ENCODE measurements at regions not wholly inside any gene's neighbourhood (a gene's known extent, or its start where the extent isn't known, plus 50 kb on each side); places are given as distances from the start of the nearest gene placed in this dataset.
"Not testable (repeated sequence)": the region's sequence is repeated elsewhere in the genome, so short reads cannot be mapped to it uniquely, and the experiment has no call there.

DNA sequence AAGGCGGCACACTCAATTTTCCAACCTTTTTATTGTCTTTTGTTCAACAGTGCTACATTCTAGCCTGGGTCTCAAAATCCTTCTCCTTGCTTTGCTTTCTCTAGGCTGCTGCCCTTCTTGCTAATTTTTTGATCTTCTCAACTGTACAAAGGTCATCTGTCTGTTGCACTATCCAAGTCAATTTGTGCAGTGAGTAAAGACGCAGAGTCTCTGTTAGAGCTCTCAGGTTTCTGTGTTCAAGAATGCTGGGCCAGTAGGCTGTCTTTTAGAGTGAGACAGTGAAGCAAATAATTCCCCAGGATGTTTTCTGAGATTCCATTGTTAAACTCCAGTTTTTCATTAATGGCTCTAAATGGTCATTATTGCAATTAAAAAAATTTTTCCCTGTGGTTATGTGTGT lies 255.7 kb upstream of the ACTBL2 start:
- no peak for DNase-seq (ENCODE audit: low read depth in 4 of 4, low spot score in 3 of 4)

GRCh38 chr5:57736716-57737115 lies 254.1 kb upstream of the ACTBL2 start:
- DNase-seq (ENCODE audit: low read depth in 4 of 4, low spot score in 3 of 4) = no peak

DNA sequence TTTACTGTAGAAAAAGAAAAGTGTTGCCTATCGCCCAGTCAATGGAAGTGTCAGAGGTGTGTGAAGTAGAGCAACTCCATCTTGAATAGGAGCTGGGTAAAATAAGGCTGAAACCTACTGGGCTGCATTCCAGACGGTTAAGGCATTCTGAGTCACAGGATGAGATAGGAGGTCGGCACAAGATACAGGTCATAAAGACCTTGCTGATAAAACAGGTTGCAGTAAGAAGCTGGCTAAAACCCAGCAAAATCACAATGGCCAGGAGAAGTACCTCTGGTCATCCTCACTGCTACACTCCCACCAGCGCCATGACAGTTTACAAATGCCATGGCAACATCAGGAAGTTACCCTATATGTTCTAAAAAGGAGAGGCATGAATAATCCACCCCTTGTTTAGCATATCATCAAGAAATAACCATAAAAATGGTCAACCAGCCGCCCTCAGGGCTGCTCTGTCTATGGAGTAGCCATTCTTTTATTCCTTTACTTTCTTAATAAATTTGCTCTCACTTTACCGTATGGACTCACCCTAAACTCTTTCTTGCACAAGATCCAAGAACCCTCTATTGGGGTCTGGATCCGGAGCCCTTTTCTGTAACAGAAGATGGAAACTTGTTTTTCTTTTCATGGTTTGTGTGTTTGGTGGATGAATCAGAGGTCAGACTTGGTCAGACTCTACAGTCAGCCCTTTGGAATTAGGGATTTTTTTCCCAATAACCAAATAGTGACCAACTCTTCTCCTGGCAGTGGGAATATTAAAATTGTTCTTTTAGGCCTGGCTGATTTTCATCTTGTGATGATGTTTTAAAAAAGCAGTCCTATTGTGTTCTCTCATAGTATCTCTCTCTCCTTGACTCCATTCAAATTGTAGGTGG lies 252.9 kb upstream of the ACTBL2 start:
- DNase-seq (ENCODE audit: low read depth in 4 of 4, low spot score in 3 of 4) = not testable (repeated sequence)

DNA sequence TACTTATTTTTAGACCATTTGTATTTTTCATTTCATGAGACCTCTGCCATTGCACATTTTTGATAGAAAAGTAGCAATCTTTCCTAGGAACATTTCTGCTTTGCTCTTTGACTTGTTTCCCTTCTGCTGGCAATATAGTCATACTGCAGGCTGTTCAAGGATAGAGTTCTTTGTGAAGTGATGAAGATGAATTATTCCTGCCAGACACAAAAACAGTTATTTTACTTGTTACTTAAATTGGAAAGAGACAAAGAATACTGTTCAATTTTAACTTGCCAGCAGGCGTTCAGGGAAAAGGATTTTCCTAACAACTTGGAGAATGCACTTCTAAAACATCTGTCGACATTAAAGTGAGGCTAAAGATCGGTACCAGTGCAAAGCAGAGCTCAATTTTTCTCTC lies 251.7 kb upstream of the ACTBL2 start:
- no peak for DNase-seq (ENCODE audit: low read depth in 4 of 4, low spot score in 3 of 4)

- DNase-seq (ENCODE audit: low read depth in 4 of 4, low spot score in 3 of 4) = no peak
These were observed 245.0 kb upstream of the ACTBL2 start for GRCh38 chr5:57727591-57727990.

GRCh38 chr5:57725658-57726504 lies 243.3 kb upstream of the ACTBL2 start:
- DNase-seq (ENCODE audit: low read depth in 4 of 4, low spot score in 3 of 4) = no peak

DNA sequence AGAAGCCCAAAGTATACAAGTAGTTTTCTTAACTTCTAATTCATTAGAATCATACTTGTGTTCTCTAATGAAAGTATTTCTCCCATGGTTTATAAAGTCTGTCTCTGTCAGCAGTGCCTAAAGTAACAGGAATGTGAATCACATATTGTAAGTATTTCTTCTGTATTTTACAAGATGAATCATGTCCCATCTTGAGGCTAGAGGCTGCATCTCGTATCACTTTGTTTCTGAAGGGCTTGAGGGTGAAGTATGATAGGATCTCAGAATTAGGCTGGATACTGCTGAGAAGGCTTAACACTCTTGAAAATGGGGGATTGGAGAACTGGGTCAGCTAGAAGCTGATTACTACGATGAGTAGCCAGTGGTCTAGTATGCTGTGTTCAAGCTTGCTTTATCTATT lies 242.2 kb upstream of the ACTBL2 start:
- DNase-seq (ENCODE audit: low read depth in 4 of 4, low spot score in 3 of 4) = no peak

DNA sequence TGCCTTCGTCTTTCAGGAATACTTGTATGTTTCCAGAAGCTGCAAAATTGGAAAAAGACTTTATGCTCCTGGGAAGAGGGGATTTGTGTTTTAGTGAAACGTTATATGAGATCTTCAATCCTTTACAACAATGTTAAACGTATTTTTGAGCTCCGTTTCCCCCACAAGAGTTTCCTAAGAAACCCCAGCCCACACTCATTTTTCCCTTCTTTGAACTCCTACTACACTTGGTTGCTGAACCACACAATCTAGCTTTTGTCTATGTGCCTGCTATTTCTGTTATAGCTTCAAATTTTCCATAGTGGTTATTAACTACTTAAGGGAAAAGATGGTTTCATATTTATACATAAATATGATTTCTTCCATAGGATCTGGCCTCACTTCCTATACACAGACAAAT lies 238.6 kb upstream of the ACTBL2 start:
- no peak for DNase-seq (ENCODE audit: low read depth in 4 of 4, low spot score in 3 of 4)

DNA sequence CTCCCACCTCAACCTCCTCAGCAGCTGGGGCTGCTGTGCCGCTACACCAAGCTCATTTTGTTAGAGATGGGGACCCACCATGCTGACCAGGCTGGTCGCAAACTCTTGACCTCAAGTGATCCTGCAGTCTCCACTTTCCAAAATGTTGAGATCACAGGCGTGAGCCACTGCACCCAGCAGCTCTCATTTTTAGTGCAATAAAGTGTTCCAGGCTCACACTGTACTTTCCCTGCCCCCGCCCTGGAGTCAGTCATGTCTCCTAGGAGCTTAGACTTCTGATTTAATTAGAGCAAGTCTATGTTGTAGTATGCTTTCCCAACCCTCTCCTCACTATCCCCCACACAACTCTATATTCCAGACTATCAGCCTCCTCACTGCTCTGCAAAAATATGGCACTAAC lies 238.0 kb upstream of the ACTBL2 start:
- no peak for DNase-seq (ENCODE audit: low read depth in 4 of 4, low spot score in 3 of 4)

GRCh38 chr5:57719216-57719615 lies 236.6 kb upstream of the ACTBL2 start:
- DNase-seq (ENCODE audit: low read depth in 4 of 4, low spot score in 3 of 4) = no peak

DNA sequence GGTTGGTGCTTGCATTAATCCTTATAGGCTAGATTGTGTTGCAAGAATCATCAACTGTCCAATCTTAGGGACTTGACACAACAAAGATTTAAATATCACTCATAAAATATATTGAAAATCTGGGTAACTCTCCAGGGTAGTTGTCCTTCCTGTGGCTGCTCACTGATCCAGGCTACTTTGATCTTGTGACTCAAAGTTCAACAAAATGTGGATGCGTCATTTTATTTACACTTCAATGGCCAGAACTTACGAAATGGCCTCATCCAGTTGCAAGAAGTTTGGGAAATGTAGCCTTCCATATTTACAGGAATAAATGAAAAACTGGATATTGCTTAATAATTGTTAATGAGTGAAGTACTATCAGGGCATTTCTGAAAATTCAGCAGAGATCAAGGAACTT lies 235.5 kb upstream of the ACTBL2 start:
- no peak for DNase-seq (ENCODE audit: low read depth in 4 of 4, low spot score in 3 of 4)

GRCh38 chr5:57717555-57717954 lies 234.9 kb upstream of the ACTBL2 start:
- no peak for DNase-seq (ENCODE audit: low read depth in 4 of 4, low spot score in 3 of 4)

DNA sequence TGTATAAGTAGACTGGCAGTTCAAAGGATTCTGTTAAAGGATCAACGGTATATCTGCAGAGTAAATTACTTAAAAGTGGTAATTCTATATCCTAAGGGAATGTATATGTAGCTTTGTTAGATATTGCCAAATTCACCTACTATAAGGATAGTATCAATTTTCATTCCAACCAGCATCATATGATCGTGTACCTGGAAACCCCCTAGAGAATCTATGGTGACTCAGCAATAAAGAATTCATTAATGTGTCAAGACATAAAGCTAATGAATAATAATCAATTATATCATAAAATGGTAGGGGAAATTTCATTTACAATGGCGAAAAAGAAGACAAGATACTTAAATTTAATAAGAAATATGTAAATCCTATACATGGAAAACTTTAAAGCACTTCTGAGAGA lies 234.1 kb upstream of the ACTBL2 start:
- DNase-seq (ENCODE audit: low read depth in 4 of 4, low spot score in 3 of 4) = no peak

GRCh38 chr5:57715296-57715695 lies 232.7 kb upstream of the ACTBL2 start:
- no peak for DNase-seq (ENCODE audit: low read depth in 4 of 4, low spot score in 3 of 4)

DNA sequence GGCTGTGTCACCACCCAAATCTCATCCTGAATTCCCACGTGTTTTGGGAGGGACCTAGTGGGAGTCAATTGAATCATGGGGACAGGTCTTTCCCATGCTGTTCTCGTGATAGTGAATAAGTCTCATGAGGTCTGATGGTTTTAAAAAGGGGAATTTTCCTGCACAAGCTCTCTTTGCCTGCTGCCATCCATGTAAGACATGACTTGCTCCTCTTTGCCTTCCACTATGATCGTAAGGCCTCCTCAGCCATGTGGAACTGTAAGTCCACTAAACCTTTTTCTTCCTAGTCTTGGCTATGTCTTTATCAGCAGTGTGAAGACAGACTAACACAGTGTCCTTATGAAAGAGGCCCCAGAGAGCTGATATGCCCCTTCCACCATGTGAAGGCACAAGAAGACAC lies 230.9 kb upstream of the ACTBL2 start:
- not testable (repeated sequence) for DNase-seq (ENCODE audit: low read depth in 4 of 4, low spot score in 3 of 4)

DNA sequence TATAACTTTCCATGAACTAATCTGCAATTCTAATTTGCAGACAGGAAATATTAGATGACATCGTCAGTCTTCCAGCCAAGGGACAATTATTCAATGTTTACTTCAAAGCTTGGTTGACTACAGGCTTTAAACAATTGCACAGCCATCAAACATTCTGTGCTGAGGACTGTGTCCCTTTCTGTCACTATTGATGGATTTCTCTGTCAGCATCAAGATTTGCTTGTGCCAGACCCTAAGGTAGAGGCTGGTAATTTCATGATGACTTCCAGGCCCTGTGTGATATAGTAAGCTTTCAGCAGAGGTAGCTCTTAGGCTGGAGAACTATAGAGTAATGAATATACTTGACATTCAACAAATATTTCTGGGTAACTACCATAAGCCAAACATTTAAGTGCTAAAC lies 229.3 kb upstream of the ACTBL2 start:
- no peak for DNase-seq (ENCODE audit: low read depth in 4 of 4, low spot score in 3 of 4)

DNA sequence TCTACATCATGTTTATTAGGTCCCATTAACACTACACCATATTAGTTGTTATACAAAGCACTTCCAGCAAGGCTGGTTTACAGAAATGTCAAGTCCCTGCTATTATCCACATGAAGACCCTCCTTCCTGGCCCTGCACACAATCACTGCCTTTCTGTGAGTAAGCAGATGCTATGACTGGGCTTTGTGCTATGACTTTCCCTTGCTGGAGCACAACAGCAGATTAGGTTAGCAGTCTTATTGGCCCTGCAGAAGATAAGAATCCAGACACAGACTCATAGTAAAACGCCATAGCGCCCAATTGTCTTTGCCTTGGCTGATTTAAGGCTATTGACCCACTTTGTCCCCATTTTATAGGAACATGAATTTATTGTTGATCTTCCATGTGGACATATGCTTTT lies 228.9 kb upstream of the ACTBL2 start:
- DNase-seq (ENCODE audit: low read depth in 4 of 4, low spot score in 3 of 4) = no peak

DNA sequence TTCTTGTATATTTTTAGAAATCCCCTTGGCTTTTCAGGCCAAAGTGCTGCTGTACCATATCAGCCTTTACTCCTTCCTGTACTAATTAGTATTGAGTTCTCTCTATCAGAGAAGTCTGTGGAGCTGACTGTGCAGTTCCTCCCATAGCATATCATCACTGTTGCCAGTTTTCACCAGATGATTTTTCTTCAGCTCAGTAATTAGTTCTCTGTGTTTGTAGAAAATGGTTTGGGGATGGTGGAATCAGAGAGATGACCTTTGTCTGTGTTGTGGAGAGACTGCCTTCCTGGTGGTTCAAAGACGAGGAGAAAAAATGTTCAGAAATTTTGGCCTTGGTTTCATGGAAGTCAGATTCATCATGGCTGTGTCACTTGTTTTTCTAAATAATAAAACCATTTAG lies 227.5 kb upstream of the ACTBL2 start:
- DNase-seq (ENCODE audit: low read depth in 4 of 4, low spot score in 3 of 4) = no peak

DNA sequence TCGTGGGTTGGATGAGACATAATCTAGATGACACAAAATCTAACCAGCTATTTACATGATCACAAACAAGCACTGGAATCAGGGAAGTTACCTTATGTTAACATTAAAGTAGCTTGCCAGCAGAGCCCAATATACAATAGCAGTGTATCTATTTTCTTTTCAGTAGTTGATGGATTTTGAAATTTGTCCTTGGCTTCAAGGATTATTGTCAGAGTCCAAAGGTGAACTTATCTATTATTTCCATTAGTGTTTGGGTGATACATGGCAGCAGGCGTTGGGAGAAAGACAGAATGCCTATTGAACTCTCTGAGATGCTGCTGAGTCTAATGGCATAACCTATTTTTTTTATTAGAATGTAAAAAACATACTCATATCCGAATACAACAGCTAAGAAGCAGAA lies 223.2 kb upstream of the ACTBL2 start:
- no peak for DNase-seq (ENCODE audit: low read depth in 4 of 4, low spot score in 3 of 4)

DNA sequence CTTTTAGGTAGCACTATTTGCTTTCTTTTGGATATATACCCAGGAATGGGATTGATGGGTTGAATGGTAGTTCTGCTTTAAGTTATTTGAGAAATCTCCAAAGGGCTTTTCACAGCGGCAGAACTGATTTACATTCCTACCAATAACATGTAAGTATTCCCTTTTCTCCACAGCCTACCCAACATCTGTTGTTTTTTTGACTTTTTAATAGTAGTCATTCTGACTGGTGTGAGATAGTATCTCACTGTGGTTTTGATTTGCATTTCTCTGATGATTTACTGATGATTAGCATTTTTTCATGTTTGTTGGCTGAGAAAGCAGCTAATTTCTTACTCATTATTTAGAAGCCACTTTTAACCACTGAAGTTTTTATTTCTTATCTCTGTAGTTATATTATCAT lies 221.1 kb upstream of the ACTBL2 start:
- DNase-seq (ENCODE audit: low read depth in 4 of 4, low spot score in 3 of 4) = no peak

- DNase-seq (ENCODE audit: low read depth in 4 of 4, low spot score in 3 of 4) = no peak
These were observed 217.9 kb upstream of the ACTBL2 start for GRCh38 chr5:57700484-57700883.

- no peak for DNase-seq (ENCODE audit: low read depth in 4 of 4, low spot score in 3 of 4)
These were observed 217.5 kb upstream of the ACTBL2 start for GRCh38 chr5:57700072-57700471.
